ENCODE measurements at regions not wholly inside any gene's neighbourhood (a gene's known extent, or its start where the extent isn't known, plus 50 kb on each side); places are given as distances from the start of the nearest gene placed in this dataset.

- TF ChIP-seq JUND (IDR thresholded peaks at IDR 0.05) = no peak
- TF ChIP-seq ATF3 (IDR thresholded peaks at IDR 0.05) = no peak
- no peak for TF ChIP-seq CTCF (IDR thresholded peaks at IDR 0.05; ENCODE audit: low read depth, low read length, missing input control)
- TF ChIP-seq EGR1 (IDR thresholded peaks at IDR 0.05; ENCODE audit: low read depth in 2 of 2) = no peak
These were observed 235.1 kb downstream of the USP46 start for GRCh38 chr4:52423967-52424366.

Data from liver (tissue), 3 donors.